Small intestine (tissue), 7 donors: ENCODE measurements at regions not wholly inside any gene's neighbourhood (a gene's known extent, or its start where the extent isn't known, plus 50 kb on each side); places are given as distances from the start of the nearest gene placed in this dataset.
"Not testable (repeated sequence)": the region's sequence is repeated elsewhere in the genome, so short reads cannot be mapped to it uniquely, and the experiment has no call there.

Experiments used
- DNase-seq, 2 donors: peaks; one replicate each; pipeline versions ENCODE4 v3.0.0 to v3.0.0-alpha.2; 2013
- FAIRE-seq: peaks from 2 replicates; lab custom pipeline; 2012; peaks lifted over from hg19 to GRCh38; lab: Jason Lieb, UNC
- H3K27ac ChIP-seq, 3 donors: one replicate each; pipeline ENCODE4 v1.5.1; 2013; ENCODE audit warnings: low read length in 2 of 3, mild to moderate bottlenecking in 2 of 3, control low read depth in 1 of 3, inconsistent platforms in 1 of 3, low read depth in 1 of 3, moderate library complexity in 1 of 3
- H3K27me3 ChIP-seq, 3 donors: one replicate each; pipeline ENCODE4 v1.6.1; 2013; ENCODE audit warnings: low read length in 3 of 3, inconsistent platforms in 1 of 3; ENCODE audit not compliant: control insufficient read depth in 3 of 3, insufficient read depth in 3 of 3
- H3K36me3 ChIP-seq, 3 donors: one replicate each; pipeline ENCODE4 v1.6.1; 2013; ENCODE audit warnings: low read length in 3 of 3, inconsistent platforms in 1 of 3, low read depth in 1 of 3, mild to moderate bottlenecking in 1 of 3, moderate library complexity in 1 of 3; ENCODE audit not compliant: control insufficient read depth in 3 of 3, insufficient read depth in 2 of 3
- H3K4me1 ChIP-seq, 3 donors: one replicate each; pipeline ENCODE4 v1.6.1; 2013; ENCODE audit warnings: low read length in 2 of 3, inconsistent platforms in 1 of 3, low read depth in 1 of 3, mild to moderate bottlenecking in 1 of 3, moderate library complexity in 1 of 3; ENCODE audit not compliant: control insufficient read depth in 3 of 3, insufficient read depth in 2 of 3
- H3K4me3 ChIP-seq, 3 donors: one replicate each; pipeline ENCODE4 v1.5.1; 2013; ENCODE audit warnings: low read length in 3 of 3, control low read depth in 1 of 3, inconsistent platforms in 1 of 3, low read depth in 1 of 3, mild to moderate bottlenecking in 1 of 3, moderate library complexity in 1 of 3
- H3K9me3 ChIP-seq, 2 donors: one replicate each; pipeline ENCODE4 v1.6.1; 2013; ENCODE audit warnings: low read depth in 1 of 2, low read length in 1 of 2; ENCODE audit not compliant: control insufficient read depth in 2 of 2, insufficient read depth in 1 of 2
- WGBS, 3 donors: extraction: QIAGEN DNeasy Blood & Tissue Kit; methylation state at CpG; one replicate each; pipeline ENCODE4 v1.1.7; 2013; 5-methylcytosine and 5-hydroxymethylcytosine counted together
- donor health status: healthy with polysubstance abuse.
- donor health status: control.
- donor health status: control.
- donor health status: Bipolar disorder and iron deficiency.
- donor health status: healthy.

DNA sequence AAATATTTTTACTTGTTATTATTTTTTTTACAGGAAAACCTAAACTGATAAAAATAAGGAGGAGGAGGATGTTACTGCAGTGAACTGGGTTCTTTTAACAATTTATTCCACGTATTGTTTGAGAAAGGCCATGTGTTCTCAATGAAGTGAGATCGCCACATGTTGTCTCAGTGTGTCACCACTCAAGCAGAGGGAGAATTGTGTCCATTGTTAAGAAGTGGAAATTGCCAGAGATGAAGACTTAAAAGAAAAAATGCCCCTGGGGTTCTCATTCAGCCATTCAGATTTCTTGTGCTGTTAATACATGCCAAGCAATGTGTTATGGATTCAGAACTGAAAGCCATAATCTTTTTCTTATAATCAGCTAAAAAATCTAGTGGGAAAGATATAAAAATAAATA lies 297.1 kb downstream of the NSUN3 start:
- H3K4me1 ChIP-seq: no peaks in the 10 kb centered on the region
- FAIRE-seq (no peak), DNase-seq (no peak)
- H3K27ac ChIP-seq: no peak overlapping the region
- no peaks in the 10 kb centered on the region for H3K36me3 ChIP-seq
- H3K9me3 ChIP-seq: no peaks in the 10 kb centered on the region
- 77 to 84% (median 78%) methylated on average over 2 of the region's 2 CpGs for WGBS, 3 donors
- no peak overlapping the region for H3K4me3 ChIP-seq
- H3K27me3 ChIP-seq: no peaks in the 10 kb centered on the region

DNA sequence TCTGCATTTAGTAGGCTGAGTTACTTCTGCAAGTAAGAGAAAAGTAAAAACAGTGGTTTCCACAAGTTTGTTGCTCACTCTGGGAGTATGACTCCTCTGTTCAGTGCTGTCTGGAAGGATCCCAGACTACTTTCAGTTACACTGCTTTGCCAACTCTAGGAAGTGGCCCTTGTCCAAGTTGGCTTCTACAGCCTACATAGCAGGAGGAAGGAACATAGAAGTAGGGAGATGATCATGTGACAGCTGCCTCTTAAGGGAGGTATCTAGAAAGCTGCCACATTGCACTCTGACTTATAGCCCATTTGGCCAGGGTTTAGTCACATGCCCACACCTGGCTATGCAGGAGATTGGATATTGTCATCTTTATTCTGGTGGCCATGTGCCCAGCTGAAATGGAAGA lies 298.1 kb downstream of the NSUN3 start:
- Histone ChIP-seq H3K27me3 (no peaks in the 10 kb centered on the region), H3K4me3 (no peak overlapping the region), H3K36me3 (no peaks in the 10 kb centered on the region), H3K4me1 (no peaks in the 10 kb centered on the region), H3K27ac (no peak overlapping the region), H3K9me3 (no peaks in the 10 kb centered on the region)
- FAIRE-seq (no peak), DNase-seq (no peak)

DNA sequence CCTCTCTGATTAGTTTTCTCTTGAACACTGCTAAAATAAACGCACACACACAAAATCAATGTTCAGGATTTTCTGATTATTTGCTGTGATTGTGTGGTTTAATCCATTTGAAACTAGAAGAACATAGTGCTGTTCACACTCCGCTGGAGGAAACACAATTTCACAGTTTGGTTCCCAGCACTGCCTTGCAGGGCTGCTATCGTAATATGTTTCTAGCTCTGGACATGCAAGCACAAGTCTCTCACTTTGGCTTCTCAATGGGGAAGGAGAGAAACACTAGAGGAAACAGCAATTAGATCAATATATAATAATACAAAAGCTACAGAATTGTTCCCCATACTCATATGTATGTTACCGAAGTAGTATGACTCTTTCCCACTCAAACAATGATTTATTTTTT lies 299.5 kb downstream of the NSUN3 start:
- WGBS, 3 donors: 56 to 61% (median 59%) methylated on average over 4 of the region's 4 CpGs
- no peaks in the 10 kb centered on the region for H3K27me3 ChIP-seq
- DNase-seq (no peak), FAIRE-seq (no peak)
- no peak overlapping the region for H3K27ac ChIP-seq
- H3K4me3 ChIP-seq: no peak overlapping the region
- H3K36me3 ChIP-seq: no peaks in the 10 kb centered on the region
- no peaks in the 10 kb centered on the region for H3K9me3 ChIP-seq
- H3K4me1 ChIP-seq: no peaks in the 10 kb centered on the region

DNA sequence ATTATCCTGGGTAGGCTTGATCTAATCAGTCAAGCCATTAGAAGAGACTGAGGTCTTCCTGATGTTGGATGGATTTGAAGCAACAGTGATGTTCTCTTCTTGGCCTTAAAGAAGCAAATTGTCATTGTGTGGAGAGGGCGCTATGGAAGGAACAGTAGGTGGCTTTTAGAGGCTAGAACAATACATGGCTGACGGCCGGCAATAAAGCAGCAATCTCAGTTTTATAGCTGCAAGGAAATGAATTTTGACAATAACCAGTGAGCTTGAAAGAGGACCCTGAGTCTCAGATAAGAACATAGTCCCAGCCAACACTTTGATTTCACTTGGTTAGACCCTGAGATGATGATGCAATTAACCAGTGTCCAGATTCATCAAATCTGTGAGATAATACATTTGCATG lies 302.1 kb downstream of the NSUN3 start:
- Histone ChIP-seq H3K36me3 (no peaks in the 10 kb centered on the region), H3K27me3 (no peaks in the 10 kb centered on the region), H3K4me3 (no peak overlapping the region), H3K4me1 (no peaks in the 10 kb centered on the region), H3K9me3 (no peaks in the 10 kb centered on the region), H3K27ac (no peak overlapping the region)
- 69 to 80% (median 80%) methylated on average over 3 of the region's 3 CpGs for WGBS, 3 donors
- no peak for FAIRE-seq
- DNase-seq: no peak

DNA sequence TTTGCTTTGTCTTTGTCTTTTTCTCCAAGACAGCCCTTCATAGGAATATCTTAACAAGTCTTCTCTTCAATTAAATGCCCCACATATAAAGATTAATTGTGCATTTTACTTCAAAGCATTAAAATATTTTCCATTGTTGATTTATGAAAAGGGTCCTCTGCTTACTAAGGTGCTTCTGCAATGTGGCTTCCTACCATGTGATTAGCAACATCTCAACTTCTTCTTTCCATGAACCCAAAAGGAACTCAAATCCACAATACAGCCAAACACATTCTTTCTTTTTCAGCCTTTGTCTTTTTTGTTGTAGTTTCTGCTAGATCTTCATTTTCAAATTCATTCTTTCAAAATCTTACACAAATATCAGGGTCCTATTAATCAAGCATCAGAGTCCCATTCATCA lies 309.2 kb downstream of the NSUN3 start:
- FAIRE-seq (no peak), DNase-seq (no peak)
- H3K27me3 ChIP-seq: no peaks in the 10 kb centered on the region
- H3K9me3 ChIP-seq: peaks cover 0 to 4% of the 10 kb centered on the region in 2 donors
- no peaks in the 10 kb centered on the region for H3K36me3 ChIP-seq
- no peak overlapping the region for H3K27ac ChIP-seq
- no peak overlapping the region for H3K4me3 ChIP-seq
- H3K4me1 ChIP-seq: no peaks in the 10 kb centered on the region

DNA sequence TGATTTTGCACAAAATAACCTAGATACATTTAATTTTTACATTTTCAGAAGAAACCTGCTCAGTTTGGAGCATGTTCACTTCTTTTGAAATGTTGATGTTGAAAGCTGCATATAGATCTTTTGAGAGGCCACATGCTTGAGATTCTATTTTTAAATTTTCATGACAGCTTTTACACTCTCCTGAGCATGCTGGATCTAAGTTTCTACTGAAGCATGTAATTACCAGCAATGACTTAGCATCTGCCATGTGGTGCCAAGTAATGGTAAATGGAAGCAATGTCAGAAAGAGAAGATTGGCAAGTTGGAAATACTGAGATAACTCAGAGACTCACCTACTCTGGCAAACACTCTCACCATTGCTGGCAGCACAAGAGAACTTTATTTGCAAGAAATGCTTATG lies 310.6 kb downstream of the NSUN3 start:
- Histone ChIP-seq H3K27ac (no peak overlapping the region), H3K4me3 (no peak overlapping the region), H3K4me1 (no peaks in the 10 kb centered on the region), H3K9me3 (peaks cover 0 to 4% of the 10 kb centered on the region in 2 donors), H3K27me3 (no peaks in the 10 kb centered on the region), H3K36me3 (no peaks in the 10 kb centered on the region)
- DNase-seq (no peak), FAIRE-seq (no peak)

DNA sequence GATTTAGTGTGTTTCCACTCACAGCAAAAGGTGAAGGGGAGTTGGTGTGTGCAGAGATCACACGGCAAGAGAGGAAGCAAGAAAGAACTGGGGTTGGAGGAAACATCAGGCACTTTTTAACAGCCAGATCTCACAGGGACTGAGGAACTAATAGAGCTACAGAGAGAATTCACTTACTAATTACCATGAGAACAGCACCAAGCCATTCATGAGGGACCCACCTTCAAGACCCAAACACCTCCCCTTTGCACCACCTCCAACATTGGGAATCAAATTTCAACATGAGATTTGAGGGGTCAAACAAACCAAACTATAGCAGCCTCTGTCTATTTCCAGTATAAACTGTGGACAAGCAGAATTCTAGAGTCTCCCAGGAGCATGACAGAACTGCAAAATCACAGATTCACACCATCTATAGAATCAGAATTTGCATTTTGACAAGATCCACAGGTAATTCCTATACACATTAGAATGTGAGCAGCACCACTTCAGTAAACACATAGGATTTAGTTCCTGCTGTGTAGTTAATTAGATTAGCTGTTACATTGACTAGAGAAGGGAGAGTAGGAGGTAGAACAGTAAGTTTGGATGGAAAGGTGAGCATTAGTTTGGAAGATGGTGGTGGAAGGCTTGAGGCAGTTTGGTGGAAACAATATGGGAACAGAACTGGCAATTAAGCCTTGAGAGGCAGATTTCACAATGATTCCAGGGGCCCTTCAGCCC lies 311.7 kb downstream of the NSUN3 start:
- Histone ChIP-seq H3K27me3 (no peaks in the 10 kb centered on the region), H3K4me3 (no peak overlapping the region), H3K36me3 (no peaks in the 10 kb centered on the region), H3K4me1 (no peaks in the 10 kb centered on the region), H3K27ac (no peak overlapping the region), H3K9me3 (peaks cover 0 to 4% of the 10 kb centered on the region in 2 donors)
- 61 to 64% (median 64%) methylated on average over 1 of the region's 1 CpG for WGBS, 3 donors
- FAIRE-seq (no peak), DNase-seq (no peak)

DNA sequence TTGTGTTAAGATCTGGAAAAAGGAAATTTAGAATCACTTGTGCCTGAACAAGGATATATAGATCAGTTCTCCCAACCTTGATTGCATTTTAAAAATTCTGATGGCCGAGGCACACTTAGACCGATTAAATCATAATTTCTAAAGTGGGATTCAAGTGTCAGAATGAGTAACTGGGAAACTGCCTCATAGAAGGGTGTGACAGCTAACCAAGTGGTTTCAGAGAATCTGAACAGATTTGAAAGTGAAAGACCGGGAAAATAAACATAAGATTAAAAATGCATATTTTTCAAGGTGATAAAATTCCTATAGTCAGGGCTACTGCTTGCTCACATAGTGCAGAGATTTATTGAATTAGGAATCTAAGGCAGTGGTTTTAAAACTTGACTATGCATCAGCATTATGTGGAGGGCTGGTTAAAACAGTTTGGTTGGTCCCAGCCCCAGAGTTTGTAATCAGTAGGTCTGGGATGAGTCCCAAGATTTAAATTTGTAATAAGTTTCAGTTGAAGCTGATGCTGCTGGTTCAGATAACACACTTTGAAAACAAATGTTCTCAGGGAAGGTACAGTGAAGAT lies 314.3 kb downstream of the NSUN3 start:
- FAIRE-seq, H3K36me3 ChIP-seq, H3K27me3 ChIP-seq, H3K4me3 ChIP-seq, H3K27ac ChIP-seq, DNase-seq, H3K4me1 ChIP-seq, H3K9me3 ChIP-seq: not testable (repeated sequence)
- WGBS, 3 donors: 63 to 80% (median 79%) methylated on average over 3 of the region's 3 CpGs

DNA sequence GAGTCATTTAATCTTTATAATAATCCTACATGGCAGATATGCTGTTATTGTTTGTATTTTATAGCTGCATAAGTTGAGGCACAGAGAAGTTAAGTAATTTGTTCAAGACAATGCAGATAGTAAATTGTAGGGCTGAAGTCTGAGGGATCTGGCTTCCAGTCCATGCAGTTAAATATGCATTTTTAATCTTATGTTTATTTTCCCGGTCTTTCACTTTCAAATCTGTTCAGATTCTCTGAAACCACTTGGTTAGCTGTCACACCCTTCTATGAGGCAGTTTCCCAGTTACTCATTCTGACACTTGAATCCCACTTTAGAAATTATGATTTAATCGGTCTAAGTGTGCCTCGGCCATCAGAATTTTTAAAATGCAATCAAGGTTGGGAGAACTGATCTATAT lies 315.0 kb downstream of the NSUN3 start:
- not testable (repeated sequence) for H3K27me3 ChIP-seq, H3K4me3 ChIP-seq, H3K4me1 ChIP-seq, H3K9me3 ChIP-seq, DNase-seq, FAIRE-seq, H3K36me3 ChIP-seq, H3K27ac ChIP-seq
- WGBS, 3 donors: 77 to 86% (median 78%) methylated on average over 3 of the region's 3 CpGs
